IPS-15b (cell line): ENCODE measurements at regions not wholly inside any gene's neighbourhood (a gene's known extent, or its start where the extent isn't known, plus 50 kb on each side); places are given as distances from the start of the nearest gene placed in this dataset.
"Not testable (repeated sequence)": the region's sequence is repeated elsewhere in the genome, so short reads cannot be mapped to it uniquely, and the experiment has no call there.

Source experiments
- H3K27me3 ChIP-seq: one replicate; pipeline ENCODE4 v1.6.1; 2013; ENCODE audit warnings: low read length; ENCODE audit not compliant: control insufficient read depth, insufficient read depth
- H3K36me3 ChIP-seq: one replicate; pipeline ENCODE4 v1.6.1; 2013; ENCODE audit warnings: low read length; ENCODE audit not compliant: control insufficient read depth, insufficient read depth
- H3K4me1 ChIP-seq: one replicate; pipeline ENCODE4 v1.6.1; 2013; ENCODE audit warnings: mild to moderate bottlenecking, low read length; ENCODE audit not compliant: control insufficient read depth, insufficient read depth
- H3K4me3 ChIP-seq: one replicate; pipeline ENCODE4 v1.5.1; 2013; ENCODE audit warnings: low read depth, low read length
- H3K9ac ChIP-seq: one replicate; pipeline ENCODE4 v1.6.1; 2013; ENCODE audit warnings: low read depth, mild to moderate bottlenecking, low read length
- H3K9me3 ChIP-seq: one replicate; pipeline ENCODE4 v1.6.1; 2013; ENCODE audit warnings: mild to moderate bottlenecking, low read length; ENCODE audit not compliant: control insufficient read depth, insufficient read depth

- H3K27me3 ChIP-seq, H3K36me3 ChIP-seq: not testable (repeated sequence)
Measured at GRCh38 chr13:73805326-73805958, 328.8 kb downstream of the KLF12 start.

DNA sequence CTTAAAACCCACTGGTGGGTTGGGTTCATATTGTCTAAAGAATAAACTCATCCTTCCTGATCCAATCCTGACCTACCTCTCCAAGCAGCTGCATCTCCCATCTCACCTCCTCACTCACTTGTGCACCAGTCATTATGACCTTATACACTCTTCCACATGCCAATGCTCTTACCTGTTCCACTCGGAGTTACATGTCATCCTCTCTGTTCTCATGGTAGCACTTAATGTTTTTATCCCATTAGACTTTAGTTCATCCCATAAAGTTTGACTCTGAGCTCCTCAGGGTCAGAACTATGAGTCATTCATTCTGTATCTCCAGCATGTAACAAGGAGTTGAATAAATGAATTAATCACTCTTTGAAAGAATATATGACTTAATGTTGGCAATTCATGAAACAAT lies 330.2 kb downstream of the KLF12 start:
- no peak overlapping the region for H3K4me3 ChIP-seq
- no peaks in the 10 kb centered on the region for H3K9me3 ChIP-seq
- H3K9ac ChIP-seq, result no peak overlapping the region
- no peaks in the 10 kb centered on the region for H3K4me1 ChIP-seq
- H3K36me3 ChIP-seq, result no peaks in the 10 kb centered on the region
- H3K27me3 ChIP-seq, result no peaks in the 10 kb centered on the region

More at GRCh38 chr13:73805326-73805958, 328.8 kb downstream of the KLF12 start:
- H3K4me3 ChIP-seq, H3K9me3 ChIP-seq, H3K4me1 ChIP-seq, H3K9ac ChIP-seq: not testable (repeated sequence)

- Histone ChIP-seq H3K27me3 (no peaks in the 10 kb centered on the region), H3K36me3 (no peaks in the 10 kb centered on the region), H3K4me1 (no peaks in the 10 kb centered on the region), H3K9me3 (no peaks in the 10 kb centered on the region), H3K4me3 (no peak overlapping the region), H3K9ac (no peak overlapping the region)
Measured at GRCh38 chr13:73800011-73800410, 334.2 kb downstream of the KLF12 start.

- Histone ChIP-seq H3K36me3 (no peaks in the 10 kb centered on the region), H3K4me1 (no peaks in the 10 kb centered on the region), H3K9ac (no peak overlapping the region), H3K27me3 (no peaks in the 10 kb centered on the region), H3K4me3 (no peak overlapping the region), H3K9me3 (no peaks in the 10 kb centered on the region)
Measured at GRCh38 chr13:73794755-73795154, 339.4 kb downstream of the KLF12 start.

DNA sequence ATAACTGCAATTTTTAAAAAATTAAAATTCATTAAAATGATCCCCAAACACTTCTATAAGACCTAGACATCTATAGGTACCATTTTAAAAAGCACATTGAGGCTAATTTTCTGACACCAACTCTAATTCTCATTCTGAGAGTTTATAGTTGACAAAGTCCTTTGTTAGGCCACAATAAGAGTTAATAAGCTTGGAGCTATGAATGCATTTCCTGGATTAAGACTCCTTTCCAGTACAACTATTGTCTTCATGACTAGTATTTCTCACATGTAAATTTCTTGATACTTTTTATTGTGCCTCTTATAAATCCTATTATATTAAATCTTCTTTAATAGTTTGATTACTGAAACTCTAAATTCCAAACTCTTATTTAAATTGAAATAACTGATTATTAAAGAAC lies 340.8 kb downstream of the KLF12 start:
- H3K9ac ChIP-seq, result no peak overlapping the region
- H3K4me1 ChIP-seq, result no peaks in the 10 kb centered on the region
- no peak overlapping the region for H3K4me3 ChIP-seq

GRCh38 chr13:73792796-73793195 lies 341.4 kb downstream of the KLF12 start:
- Histone ChIP-seq H3K4me1 (no peaks in the 10 kb centered on the region), H3K36me3 (no peaks in the 10 kb centered on the region), H3K4me3 (no peak overlapping the region), H3K27me3 (no peaks in the 10 kb centered on the region), H3K9ac (no peak overlapping the region), H3K9me3 (no peaks in the 10 kb centered on the region)

More for the DNA sequence above, 340.8 kb downstream of the KLF12 start:
- Histone ChIP-seq H3K9me3 (no peaks in the 10 kb centered on the region), H3K36me3 (no peaks in the 10 kb centered on the region), H3K27me3 (no peaks in the 10 kb centered on the region)

DNA sequence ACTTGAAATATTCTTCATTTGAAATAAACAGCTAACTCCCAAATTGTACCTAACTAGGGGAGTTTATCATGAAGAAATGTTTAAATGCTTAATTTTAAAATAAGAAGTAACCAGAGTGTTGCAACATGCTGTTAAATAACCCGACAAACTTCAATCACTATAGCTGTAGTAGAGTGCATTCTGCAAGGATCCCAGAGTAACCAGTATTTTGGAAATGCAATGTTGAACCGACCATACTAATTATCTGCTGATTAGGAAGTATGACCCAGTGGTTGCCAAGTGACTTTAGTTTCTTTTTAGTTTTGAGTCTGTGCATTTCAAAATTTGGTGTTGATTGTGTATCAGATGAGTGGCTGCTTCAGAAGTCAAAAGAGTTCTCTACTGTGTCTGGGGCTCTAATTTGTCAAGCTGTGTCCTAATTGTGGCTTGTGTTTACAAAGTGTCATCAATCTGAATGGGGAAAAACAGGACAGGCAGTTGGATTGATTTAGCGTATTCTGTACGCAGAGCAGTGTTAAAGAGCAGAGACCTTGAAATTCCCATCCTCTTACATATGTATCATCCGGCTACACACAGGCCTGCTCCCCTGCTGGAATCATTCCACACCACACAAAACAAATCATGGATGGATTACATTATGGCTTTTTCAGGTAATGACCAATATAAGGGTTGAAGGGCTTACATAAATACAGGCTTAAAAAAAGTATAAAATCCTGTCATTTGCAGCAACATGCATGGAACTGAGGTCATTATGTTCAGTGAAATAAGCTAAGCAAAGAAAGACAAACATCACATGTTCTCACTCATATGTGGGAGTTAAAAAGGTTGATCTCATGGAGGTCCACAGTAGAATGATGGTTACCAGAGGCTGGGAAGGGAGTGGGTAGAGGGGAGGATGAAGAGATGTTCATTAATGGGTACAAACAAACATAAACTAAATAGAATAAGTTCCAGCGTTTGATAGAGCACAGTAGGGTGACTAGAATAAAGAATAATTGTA lies 351.5 kb downstream of the KLF12 start:
- no peaks in the 10 kb centered on the region for H3K4me1 ChIP-seq
- H3K36me3 ChIP-seq, result no peaks in the 10 kb centered on the region
- H3K4me3 ChIP-seq, result no peak overlapping the region
- no peak overlapping the region for H3K9ac ChIP-seq
- H3K9me3 ChIP-seq, result no peaks in the 10 kb centered on the region
- no peaks in the 10 kb centered on the region for H3K27me3 ChIP-seq

DNA sequence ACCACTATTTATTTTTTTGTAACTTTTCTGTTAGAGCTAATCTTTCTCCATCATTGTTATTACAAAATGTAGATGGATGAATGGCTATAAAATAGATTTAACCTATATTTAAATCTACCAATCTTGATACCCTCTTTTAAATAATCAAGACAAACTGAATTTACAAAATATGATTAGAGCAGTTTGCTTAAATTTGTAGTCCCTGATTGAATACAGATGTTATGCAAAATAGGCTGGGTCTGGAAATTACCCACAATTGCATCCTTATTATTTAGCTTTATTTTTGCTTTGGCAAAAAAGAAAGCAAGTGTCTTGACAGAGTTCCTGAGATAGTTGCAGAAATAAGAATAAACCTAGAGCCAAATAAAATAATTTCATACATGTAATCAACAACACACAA lies 352.8 kb downstream of the KLF12 start:
- Histone ChIP-seq H3K27me3 (no peaks in the 10 kb centered on the region), H3K4me1 (no peaks in the 10 kb centered on the region), H3K9me3 (no peaks in the 10 kb centered on the region), H3K9ac (no peak overlapping the region), H3K4me3 (no peak overlapping the region), H3K36me3 (no peaks in the 10 kb centered on the region)

- H3K36me3 ChIP-seq, result no peaks in the 10 kb centered on the region
- no peaks in the 10 kb centered on the region for H3K9me3 ChIP-seq
- H3K4me1 ChIP-seq, result no peaks in the 10 kb centered on the region
- H3K4me3 ChIP-seq, result no peak overlapping the region
- H3K27me3 ChIP-seq, result no peaks in the 10 kb centered on the region
- no peak overlapping the region for H3K9ac ChIP-seq
Measured at GRCh38 chr13:73779881-73780280, 354.3 kb downstream of the KLF12 start.

GRCh38 chr13:73778242-73778864 lies 355.9 kb downstream of the KLF12 start:
- Histone ChIP-seq H3K36me3 (no peaks in the 10 kb centered on the region), H3K4me1 (no peaks in the 10 kb centered on the region), H3K27me3 (no peaks in the 10 kb centered on the region), H3K9me3 (no peaks in the 10 kb centered on the region), H3K4me3 (no peak overlapping the region), H3K9ac (no peak overlapping the region)

DNA sequence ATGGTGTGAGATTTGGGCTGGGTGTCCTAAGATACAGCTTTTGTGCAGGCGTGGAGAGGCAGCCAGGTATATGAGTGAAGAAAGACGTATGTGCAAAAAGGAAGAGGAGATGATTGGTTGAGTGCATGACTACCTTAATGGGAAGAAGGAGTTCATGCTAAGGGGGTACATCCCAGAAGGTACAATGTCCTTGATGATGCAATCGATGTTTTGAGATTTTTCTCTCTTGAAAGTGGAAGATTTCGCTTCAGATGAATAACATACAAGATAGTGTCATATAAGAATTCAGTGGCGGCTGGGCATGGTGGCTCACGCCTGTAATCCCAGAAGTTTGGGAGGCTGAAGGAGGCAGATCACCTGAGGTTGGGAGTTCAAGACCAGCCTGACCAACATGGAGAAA lies 357.1 kb downstream of the KLF12 start:
- no peak overlapping the region for H3K9ac ChIP-seq
- H3K9me3 ChIP-seq, result no peaks in the 10 kb centered on the region
- H3K4me1 ChIP-seq, result no peaks in the 10 kb centered on the region
- H3K27me3 ChIP-seq, result no peaks in the 10 kb centered on the region
- no peak overlapping the region for H3K4me3 ChIP-seq
- no peaks in the 10 kb centered on the region for H3K36me3 ChIP-seq
